Neural progenitor cell (in vitro differentiated cells): ENCODE measurements at regions not wholly inside any gene's neighbourhood (a gene's known extent, or its start where the extent isn't known, plus 50 kb on each side); places are given as distances from the start of the nearest gene placed in this dataset.

Source experiments
- DNase-seq: peaks from one replicate; pipeline ENCODE4 v3.0.0-alpha.2; 2016; ENCODE audit warnings: low spot score
- H2AFZ ChIP-seq: fragments of 200-600 bp; sonication (generic); replicated peaks from 2 replicates; pipeline ENCODE4 v1.6.1; 2016; ENCODE audit warnings: antibody characterized with exemption
- H3F3A ChIP-seq: fragments of 200-600 bp; sonication (generic); 2 replicates; pipeline ENCODE4 v1.6.1; 2016; ENCODE audit warnings: antibody characterized with exemption, low read depth
- H3K27ac ChIP-seq: fragments of 200-600 bp; sonication (generic); 2 replicates; pipeline ENCODE4 v1.5.1; 2016; ENCODE audit warnings: mild to moderate bottlenecking
- H3K27me3 ChIP-seq: fragments of 200-600 bp; sonication (generic); 2 replicates; pipeline ENCODE4 v1.6.1; 2016; ENCODE audit warnings: mild to moderate bottlenecking, moderate library complexity
- H3K36me3 ChIP-seq: fragments of 200-600 bp; sonication (generic); 2 replicates; pipeline ENCODE4 v1.5.1; 2016
- H3K4me1 ChIP-seq: fragments of 200-600 bp; sonication (generic); 2 replicates; pipeline ENCODE4 v1.6.1; 2016; ENCODE audit warnings: mixed run types
- H3K4me2 ChIP-seq: fragments of 200-600 bp; sonication (generic); 2 replicates; pipeline ENCODE4 v1.6.1; 2016
- H3K4me3 ChIP-seq: fragments of 200-600 bp; sonication (generic); 2 replicates; pipeline ENCODE4 v1.5.1; 2016
- H3K79me2 ChIP-seq: fragments of 200-600 bp; sonication (generic); 2 replicates; pipeline ENCODE4 v1.6.1; 2016; ENCODE audit warnings: low read depth
- H3K9ac ChIP-seq: fragments of 200-600 bp; sonication (generic); 2 replicates; pipeline ENCODE4 v1.6.1; 2016
- H3K9me3 ChIP-seq: fragments of 200-600 bp; sonication (generic); 2 replicates; pipeline ENCODE4 v1.5.1; 2016; ENCODE audit warnings: low read depth
- H4K20me1 ChIP-seq: fragments of 200-600 bp; sonication (generic); 2 replicates; pipeline ENCODE4 v1.6.1; 2016; ENCODE audit warnings: low read depth
- H3K27ac Mint-ChIP-seq: 3 replicates; pipeline ENCODE4 v1.8.0; 2021; ENCODE audit warnings: mixed read lengths
- H3K27me3 Mint-ChIP-seq: 2 replicates; pipeline ENCODE4 v1.8.0; 2022; ENCODE audit warnings: low read depth, mild to moderate bottlenecking, inconsistent platforms, moderate library complexity, mixed read lengths; ENCODE audit not compliant: insufficient read depth
- H3K36me3 Mint-ChIP-seq: 3 replicates; pipeline ENCODE4 v1.8.0; 2021; ENCODE audit warnings: mixed read lengths
- H3K4me1 Mint-ChIP-seq: 3 replicates; pipeline ENCODE4 v1.8.0; 2021; ENCODE audit warnings: mixed read lengths
- H3K4me3 Mint-ChIP-seq: 3 replicates; pipeline ENCODE4 v1.8.0; 2021; ENCODE audit warnings: mild to moderate bottlenecking, moderate library complexity, mixed read lengths
- H3K9me3 Mint-ChIP-seq: 3 replicates; pipeline ENCODE4 v1.8.0; 2020; ENCODE audit warnings: mixed read lengths
- EZH2 ChIP-seq: fragments of 200-600 bp; sonication (generic); IDR thresholded peaks from 2 replicates; pipeline ENCODE4 v1.6.1; 2017; ENCODE audit warnings: antibody characterized with exemption, mild to moderate bottlenecking, moderate library complexity
- EZH2phosphoT487 ChIP-seq: fragments of 200-600 bp; sonication (generic); IDR thresholded peaks from 2 replicates; pipeline ENCODE4 v1.6.1; 2017; ENCODE audit warnings: antibody characterized with exemption
- TF ChIP-seq, protein P1 (sequence below): fragments of 200-600 bp; sonication (generic); IDR thresholded peaks from 2 replicates; pipeline ENCODE4 v1.5.1; 2017; ENCODE audit warnings: antibody characterized with exemption, mild to moderate bottlenecking

DNA sequence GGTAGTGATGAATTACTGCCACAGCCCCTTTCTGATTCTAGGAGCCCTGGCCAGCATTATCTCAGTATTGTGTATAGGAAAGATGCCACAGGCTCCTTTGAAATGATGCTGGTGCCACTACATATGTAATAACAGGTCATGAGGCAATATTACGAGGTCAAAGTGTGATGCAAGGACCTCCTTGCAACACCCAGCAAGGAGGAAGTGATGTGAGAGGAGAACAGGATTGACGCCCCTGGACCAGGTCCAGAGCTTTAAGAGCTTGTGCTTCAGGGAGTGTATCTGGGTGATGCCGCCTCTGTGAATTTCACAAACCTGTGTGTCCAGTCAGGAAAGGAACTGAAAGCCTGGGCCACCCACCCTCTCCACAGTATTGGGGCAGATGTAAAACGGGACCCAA, 261.8 kb downstream of the MID1IP1 start:
- H3K9me3 Mint-ChIP-seq: peaks cover 12% of the 10 kb centered on the region
- H3K27me3 ChIP-seq: no peaks in the 10 kb centered on the region
- no peak overlapping the region for H3K4me3 Mint-ChIP-seq
- H3K27ac Mint-ChIP-seq: no peak overlapping the region
- no peaks in the 10 kb centered on the region for H3K36me3 Mint-ChIP-seq
- no peak overlapping the region for H3K9ac ChIP-seq
- H3K27ac ChIP-seq: no peak overlapping the region
- H3K4me1 ChIP-seq: peaks cover 8% of the 10 kb centered on the region
- H3K4me1 Mint-ChIP-seq: peaks cover 11% of the 10 kb centered on the region
- no peaks in the 10 kb centered on the region for H3K9me3 ChIP-seq
- no peaks in the 10 kb centered on the region for H4K20me1 ChIP-seq
- DNase-seq: no peak
- no peaks in the 10 kb centered on the region for H3K79me2 ChIP-seq
- H3F3A ChIP-seq: peaks cover 24% of the 10 kb centered on the region
- H3K4me3 ChIP-seq: no peak overlapping the region
- H3K27me3 Mint-ChIP-seq: peaks cover 6% of the 10 kb centered on the region
- no peak overlapping the region for H2AFZ ChIP-seq
- H3K4me2 ChIP-seq: no peak overlapping the region
- H3K36me3 ChIP-seq: no peaks in the 10 kb centered on the region
- TF ChIP-seq, protein P1, sequence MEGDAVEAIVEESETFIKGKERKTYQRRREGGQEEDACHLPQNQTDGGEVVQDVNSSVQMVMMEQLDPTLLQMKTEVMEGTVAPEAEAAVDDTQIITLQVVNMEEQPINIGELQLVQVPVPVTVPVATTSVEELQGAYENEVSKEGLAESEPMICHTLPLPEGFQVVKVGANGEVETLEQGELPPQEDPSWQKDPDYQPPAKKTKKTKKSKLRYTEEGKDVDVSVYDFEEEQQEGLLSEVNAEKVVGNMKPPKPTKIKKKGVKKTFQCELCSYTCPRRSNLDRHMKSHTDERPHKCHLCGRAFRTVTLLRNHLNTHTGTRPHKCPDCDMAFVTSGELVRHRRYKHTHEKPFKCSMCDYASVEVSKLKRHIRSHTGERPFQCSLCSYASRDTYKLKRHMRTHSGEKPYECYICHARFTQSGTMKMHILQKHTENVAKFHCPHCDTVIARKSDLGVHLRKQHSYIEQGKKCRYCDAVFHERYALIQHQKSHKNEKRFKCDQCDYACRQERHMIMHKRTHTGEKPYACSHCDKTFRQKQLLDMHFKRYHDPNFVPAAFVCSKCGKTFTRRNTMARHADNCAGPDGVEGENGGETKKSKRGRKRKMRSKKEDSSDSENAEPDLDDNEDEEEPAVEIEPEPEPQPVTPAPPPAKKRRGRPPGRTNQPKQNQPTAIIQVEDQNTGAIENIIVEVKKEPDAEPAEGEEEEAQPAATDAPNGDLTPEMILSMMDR: no peak
- no peak for TF ChIP-seq EZH2
- TF ChIP-seq EZH2phosphoT487: no peak

DNA sequence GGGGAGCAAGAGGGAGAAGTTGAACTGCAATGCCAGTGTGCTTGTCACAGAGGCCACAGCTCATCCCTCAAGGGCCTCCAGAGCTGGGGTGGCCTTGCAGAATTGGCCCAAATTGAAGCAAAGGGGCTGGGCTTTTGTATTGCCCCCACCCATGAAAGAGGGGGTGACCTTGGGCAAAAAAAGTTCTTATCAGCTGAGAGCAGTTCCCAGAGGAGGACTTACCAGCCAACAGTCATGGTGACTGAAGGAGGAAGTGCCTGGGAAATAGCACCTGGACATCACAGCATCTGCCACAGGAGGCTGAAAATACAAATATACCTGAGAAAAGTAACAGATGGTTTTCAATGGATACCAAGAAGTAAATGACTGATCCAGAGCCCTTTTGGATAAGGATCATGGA, 262.4 kb downstream of the MID1IP1 start:
- peaks cover 11% of the 10 kb centered on the region for H3K4me1 Mint-ChIP-seq
- TF ChIP-seq EZH2: no peak
- TF ChIP-seq EZH2phosphoT487: no peak
- TF ChIP-seq, protein P1: no peak
- no peak for DNase-seq
- peaks cover 15% of the 10 kb centered on the region for H3K9me3 Mint-ChIP-seq
- Histone ChIP-seq H3F3A (peaks cover 24% of the 10 kb centered on the region), H3K9ac (no peak overlapping the region), H3K79me2 (no peaks in the 10 kb centered on the region), H4K20me1 (no peaks in the 10 kb centered on the region), H3K27ac (no peak overlapping the region), H3K9me3 (no peaks in the 10 kb centered on the region), H3K4me3 (no peak overlapping the region), H3K4me1 (peaks cover 8% of the 10 kb centered on the region), H2AFZ (no peak overlapping the region), H3K36me3 (no peaks in the 10 kb centered on the region), H3K27me3 (no peaks in the 10 kb centered on the region), H3K4me2 (no peak overlapping the region)
- H3K36me3 Mint-ChIP-seq: no peaks in the 10 kb centered on the region
- no peak overlapping the region for H3K27ac Mint-ChIP-seq
- H3K4me3 Mint-ChIP-seq: no peak overlapping the region
- H3K27me3 Mint-ChIP-seq: peaks cover 10% of the 10 kb centered on the region

DNA sequence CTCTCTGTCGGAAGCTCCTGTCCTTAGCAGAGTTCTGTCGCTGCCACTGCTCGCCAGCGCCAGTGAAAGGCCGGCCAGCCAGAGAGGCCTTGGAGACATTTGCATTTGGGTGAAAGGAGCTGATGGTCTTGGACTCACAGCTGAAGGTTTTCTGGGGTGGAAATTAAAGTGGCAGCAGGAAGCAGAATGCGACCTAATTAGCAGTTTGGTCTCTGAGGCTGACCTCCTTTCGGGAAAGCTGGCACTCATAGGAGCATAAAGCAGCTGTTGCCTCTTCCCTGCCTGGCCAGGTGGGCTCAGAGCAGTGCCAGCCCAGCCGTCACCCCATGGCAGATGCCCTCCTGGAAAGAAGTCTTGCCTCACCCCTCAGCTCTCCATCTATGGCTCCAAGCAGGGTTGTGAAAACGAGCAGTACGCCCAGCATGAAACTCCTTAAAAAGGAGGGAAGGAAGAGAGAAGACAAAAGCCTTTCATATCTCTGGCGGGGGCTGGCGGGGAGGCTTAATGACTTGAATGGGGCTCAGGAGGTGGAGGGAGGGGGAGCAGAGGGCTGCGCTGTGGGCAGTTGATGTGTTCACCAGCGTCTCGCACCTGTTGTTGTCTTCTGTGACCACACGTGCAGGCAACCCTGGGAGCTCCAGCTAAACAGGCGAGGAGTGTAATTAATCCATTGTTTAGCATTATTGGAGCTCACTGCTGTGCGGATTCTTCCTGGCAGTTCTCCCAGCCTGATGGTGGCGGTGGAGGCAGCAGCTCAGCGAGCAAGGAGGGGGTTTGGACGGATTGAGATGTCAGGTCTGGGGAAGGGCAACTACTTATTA, 264.0 kb downstream of the MID1IP1 start:
- peak overlapping the region; percentile 65 for H3K4me2 ChIP-seq
- Mint-ChIP-seq H3K27me3 (peaks cover 12% of the 10 kb centered on the region), H3K4me3 (peak overlapping the region; percentile 76), H3K9me3 (peaks cover 19% of the 10 kb centered on the region), H3K4me1 (peaks cover 11% of the 10 kb centered on the region), H3K36me3 (no peaks in the 10 kb centered on the region), H3K27ac (no peak overlapping the region)
- no peak overlapping the region for H3K9ac ChIP-seq
- H2AFZ ChIP-seq: no peak overlapping the region
- H3K36me3 ChIP-seq: no peaks in the 10 kb centered on the region
- no peaks in the 10 kb centered on the region for H3K27me3 ChIP-seq
- H3K9me3 ChIP-seq: no peaks in the 10 kb centered on the region
- peak; percentile 91 for DNase-seq
- H3K79me2 ChIP-seq: no peaks in the 10 kb centered on the region
- H3K4me3 ChIP-seq: peak overlapping the region; percentile 24
- H3F3A ChIP-seq: peaks cover 24% of the 10 kb centered on the region
- H3K27ac ChIP-seq: peak overlapping the region; percentile 88
- TF ChIP-seq EZH2: no peak
- no peak for TF ChIP-seq EZH2phosphoT487
- TF ChIP-seq, protein P1: no peak
- no peaks in the 10 kb centered on the region for H4K20me1 ChIP-seq
- peaks cover 8% of the 10 kb centered on the region for H3K4me1 ChIP-seq
